HL-60 (cell line): ENCODE measurements at regions not wholly inside any gene's neighbourhood (a gene's known extent, or its start where the extent isn't known, plus 50 kb on each side); places are given as distances from the start of the nearest gene placed in this dataset.
A peak's percentile ranks its signal among the peaks of the same experiment; 100 is the strongest.

ENCODE experiments used
- DNase-seq, 2 experiments: peaks; one replicate each; pipeline ENCODE4 v3.0.0-alpha.2; 2010 to 2020; ENCODE audit warnings: low read depth in 1 of 2, low spot score in 1 of 2
- H3K27ac ChIP-seq: fragments of 250-450 bp; sonication (Bioruptor Pico); replicated peaks from 2 replicates; pipeline ENCODE4 v1.5.1; 2020; ENCODE audit warnings: mild to moderate bottlenecking, moderate library complexity
- H3K27me3 ChIP-seq: fragments of 250-450 bp; sonication (Bioruptor Pico); 2 replicates; pipeline ENCODE4 v1.5.1; 2021; ENCODE audit warnings: mild to moderate bottlenecking, moderate library complexity; ENCODE audit not compliant: insufficient read depth, poor library complexity, severe bottlenecking
- H3K4me3 ChIP-seq: replicated peaks from 2 replicates; pipeline ENCODE4 v1.5.1; 2011; ENCODE audit warnings: mild to moderate bottlenecking, control low read depth, low read length; ENCODE audit not compliant: insufficient read depth
- CTCF ChIP-seq: IDR thresholded peaks from one replicate; pipeline ENCODE4 v1.5.1; 2011; ENCODE audit warnings: low read length, control low read depth, inconsistent platforms; ENCODE audit not compliant: insufficient read depth
- GABPA ChIP-seq: IDR thresholded peaks from 2 replicates; pipeline ENCODE4 v1.6.1; 2012; ENCODE audit warnings: low read depth
- POLR2AphosphoS5 ChIP-seq: IDR thresholded peaks from 2 replicates; pipeline ENCODE4 v1.6.1; 2012; ENCODE audit warnings: low read depth
- REST ChIP-seq: IDR thresholded peaks from 2 replicates; pipeline ENCODE4 v1.6.1; 2012; ENCODE audit warnings: low read depth; ENCODE audit not compliant: insufficient replicate concordance
- SPI1 ChIP-seq: IDR thresholded peaks from 2 replicates; pipeline ENCODE4 v1.6.1; 2012; ENCODE audit warnings: low read depth, mild to moderate bottlenecking, borderline replicate concordance

GRCh38 chr2:176453784-176454183 lies 184.5 kb downstream of the MTX2 start:
- no peak for TF ChIP-seq POLR2AphosphoS5
- no peak for TF ChIP-seq REST
- TF ChIP-seq GABPA: no peak
- no peak for TF ChIP-seq CTCF
- no peak for TF ChIP-seq SPI1
- no peak for DNase-seq
- peaks cover 10% of the 10 kb centered on the region for H3K27me3 ChIP-seq
- H3K27ac ChIP-seq: no peak overlapping the region
- no peak overlapping the region for H3K4me3 ChIP-seq

GRCh38 chr2:176454893-176455815 lies 185.9 kb downstream of the MTX2 start:
- H3K27me3 ChIP-seq: peaks cover 8% of the 10 kb centered on the region
- no peak overlapping the region for H3K4me3 ChIP-seq
- H3K27ac ChIP-seq: no peak overlapping the region

GRCh38 chr2:176455816-176456291 lies 186.6 kb downstream of the MTX2 start:
- TF ChIP-seq CTCF: no peak
- no peak for TF ChIP-seq GABPA
- no peak for TF ChIP-seq POLR2AphosphoS5
- TF ChIP-seq REST: no peak
- no peak for TF ChIP-seq SPI1
- Histone ChIP-seq H3K27me3 (peaks cover 3% of the 10 kb centered on the region), H3K27ac (no peak overlapping the region), H3K4me3 (no peak overlapping the region)
- DNase-seq: no peak

More at GRCh38 chr2:176454893-176455815, 185.9 kb downstream of the MTX2 start:
- TF ChIP-seq GABPA: no peak
- TF ChIP-seq CTCF: peak; percentile 70
- peak; percentile 31 to 70 for DNase-seq
